Amygdala (tissue), 56 donors: ENCODE measurements at regions not wholly inside any gene's neighbourhood (a gene's known extent, or its start where the extent isn't known, plus 50 kb on each side); places are given as distances from the start of the nearest gene placed in this dataset.

Experiments used
- DNase-seq, 56 donors: peaks; one replicate each; lab custom pipeline; 2025; lab: John Stamatoyannopoulos, UW

- no peak for DNase-seq
These were observed 136.3 kb upstream of the SPATS2L start for GRCh38 chr2:200170221-200170620.

GRCh38 chr2:200171731-200172482 lies 134.6 kb upstream of the SPATS2L start:
- DNase-seq = no peak

- DNase-seq = no peak
These were observed 134.0 kb upstream of the SPATS2L start for GRCh38 chr2:200172521-200172920.

GRCh38 chr2:200172944-200173581 lies 133.4 kb upstream of the SPATS2L start:
- no peak for DNase-seq

GRCh38 chr2:200173691-200174090 lies 132.8 kb upstream of the SPATS2L start:
- DNase-seq = no peak

GRCh38 chr2:200174433-200175216 lies 131.9 kb upstream of the SPATS2L start:
- DNase-seq = no peak

GRCh38 chr2:200177971-200178911 lies 128.3 kb upstream of the SPATS2L start:
- peak in 16 of 56 donors; percentile 1 to 45 (median 12) for DNase-seq

GRCh38 chr2:200179151-200179550 lies 127.3 kb upstream of the SPATS2L start:
- DNase-seq = no peak

- DNase-seq = no peak
These were observed 125.5 kb upstream of the SPATS2L start for GRCh38 chr2:200180943-200181342.

GRCh38 chr2:200181755-200182154 lies 124.7 kb upstream of the SPATS2L start:
- DNase-seq = no peak

GRCh38 chr2:200184748-200185627 lies 121.5 kb upstream of the SPATS2L start:
- DNase-seq = no peak

- no peak for DNase-seq
These were observed 120.9 kb upstream of the SPATS2L start for GRCh38 chr2:200185628-200186000.

- no peak for DNase-seq
These were observed 120.5 kb upstream of the SPATS2L start for GRCh38 chr2:200186002-200186401.

GRCh38 chr2:200188876-200189275 lies 117.6 kb upstream of the SPATS2L start:
- DNase-seq = no peak

GRCh38 chr2:200189964-200190363 lies 116.5 kb upstream of the SPATS2L start:
- no peak for DNase-seq

- DNase-seq = no peak
These were observed 113.2 kb upstream of the SPATS2L start for GRCh38 chr2:200193331-200193730.

- no peak for DNase-seq
These were observed 112.7 kb upstream of the SPATS2L start for GRCh38 chr2:200193791-200194190.

- no peak for DNase-seq
These were observed 111.7 kb upstream of the SPATS2L start for GRCh38 chr2:200194746-200195145.

- no peak for DNase-seq
These were observed 107.5 kb upstream of the SPATS2L start for GRCh38 chr2:200199005-200199404.
